HCT116 (cell line): ENCODE measurements at regions not wholly inside any gene's neighbourhood (a gene's known extent, or its start where the extent isn't known, plus 50 kb on each side); places are given as distances from the start of the nearest gene placed in this dataset.

Experiments used
- ATAC-seq: fragments of 200-7000 bp; cut with Tn5 transposase; 2 replicates; pipeline ENCODE4 v1.9.1; 2020; ENCODE audit warnings: mild to moderate bottlenecking, moderate library complexity
- BruUV-seq: library from RNA; stranded (reverse); fragments of 400-500 nt; replicated peaks from 2 replicates; lab custom pipeline; 2021; lab: Mats Ljungman, UMichigan
- CTCF ChIA-PET: fragments of 300-600 bp; sonication (Branson Sonifier 250); formaldehyde crosslinking; loops from one replicate; lab custom pipeline; 2021; ENCODE audit warnings: antibody characterized with exemption; lab: Charles Lee
- POLR2A ChIA-PET: fragments of 300-600, 350-600 bp; sonication (Branson Sonifier 250); formaldehyde crosslinking; loops from one replicate; lab custom pipeline; 2021; ENCODE audit warnings: antibody characterized with exemption; lab: Charles Lee
- RAD21 ChIA-PET, 2 experiments: fragments of 300-600 bp; sonication (Branson Sonifier 250); formaldehyde crosslinking; loops; one replicate each; lab custom pipeline; 2023; ENCODE audit warnings: low total read pairs in 2 of 2; ENCODE audit not compliant: uncharacterized antibody in 2 of 2, unreplicated experiment in 2 of 2, low non-redundant PET in 1 of 2; lab: Charles Lee
- DNase-seq: peaks from one replicate; pipeline ENCODE4 v3.0.0-alpha.2; 2010; ENCODE audit warnings: low read depth, low spot score
- H2AFZ ChIP-seq: fragments of 200-600 bp; shearing (Covaris generic), sonication (generic); 2 replicates; pipeline ENCODE4 v1.6.1; 2017; ENCODE audit warnings: low read depth, mixed run types, mixed read lengths, antibody characterized with exemption, low read length; ENCODE audit not compliant: poor library complexity, severe bottlenecking
- H3K27ac ChIP-seq: 2 replicates; pipeline ENCODE4 v1.5.1; 2012; ENCODE audit warnings: low read depth, low read length
- H3K27me3 ChIP-seq: fragments of 200-600 bp; sonication (generic); 2 replicates; pipeline ENCODE4 v1.6.1; 2016; ENCODE audit warnings: mixed run types, low read length, mixed read lengths; ENCODE audit not compliant: insufficient read depth
- H3K36me3 ChIP-seq, 2 experiments: fragments of 200-500 bp in 1 of 2; fragments of 200-600 bp in 1 of 2; sonication (Bioruptor generic) in 1 of 2; sonication (generic) in 1 of 2; 2 replicates each; pipeline versions ENCODE4 v1.5.1 to v1.6.1; 2014 to 2016; ENCODE audit warnings: low read length in 2 of 2, inconsistent platforms in 1 of 2, mixed read lengths in 1 of 2, mixed run types in 1 of 2; ENCODE audit not compliant: insufficient read depth in 2 of 2, control insufficient read depth in 1 of 2
- H3K4me1 ChIP-seq, 2 experiments: fragments of 200-600 bp in 1 of 2; sonication (generic) in 1 of 2; 2 replicates each; pipeline versions ENCODE4 v1.5.1 to v1.6.1; 2012 to 2017; ENCODE audit warnings: low read length in 2 of 2, inconsistent platforms in 1 of 2, mild to moderate bottlenecking in 1 of 2, mixed read lengths in 1 of 2, mixed run types in 1 of 2, moderate library complexity in 1 of 2; ENCODE audit not compliant: insufficient read depth in 2 of 2, control insufficient read depth in 1 of 2
- H3K4me2 ChIP-seq: fragments of 200-600 bp; sonication (generic); 2 replicates; pipeline ENCODE4 v1.6.1; 2017; ENCODE audit warnings: mixed run types, low read length, mixed read lengths
- H3K4me3 ChIP-seq, 2 experiments: fragments of 200-600 bp in 1 of 2; sonication (generic) in 1 of 2; replicated peaks in 1 of 2; 2 replicates each; pipeline ENCODE4 v1.5.1; 2011 to 2016; ENCODE audit warnings: low read length in 2 of 2, control low read depth in 1 of 2, low read depth in 1 of 2, mild to moderate bottlenecking in 1 of 2, mixed read lengths in 1 of 2, mixed run types in 1 of 2
- H3K79me2 ChIP-seq: fragments of 200-600 bp; sonication (generic); 2 replicates; pipeline ENCODE4 v1.6.1; 2017; ENCODE audit warnings: mild to moderate bottlenecking, mixed run types, low read length, moderate library complexity, mixed read lengths; ENCODE audit not compliant: insufficient read depth
- H3K9ac ChIP-seq: fragments of 200-600 bp; sonication (generic); 2 replicates; pipeline ENCODE4 v1.6.1; 2016; ENCODE audit warnings: low read length, mixed read lengths
- H3K9me2 ChIP-seq: fragments of 200-600 bp; sonication (generic), shearing (Covaris generic); 2 replicates; pipeline ENCODE4 v1.6.1; 2017; ENCODE audit warnings: mixed run types, mild to moderate bottlenecking, moderate library complexity; ENCODE audit not compliant: insufficient read depth
- H3K9me3 ChIP-seq, 2 experiments: fragments of 200-500 bp in 1 of 2; fragments of 200-600 bp in 1 of 2; sonication (Bioruptor generic) in 1 of 2; sonication (generic) in 1 of 2; 2 replicates each; pipeline ENCODE4 v1.6.1; 2014 to 2017; ENCODE audit warnings: low read length in 2 of 2, mixed read lengths in 2 of 2, inconsistent platforms in 1 of 2, low read depth in 1 of 2, mild to moderate bottlenecking in 1 of 2, mixed run types in 1 of 2, moderate library complexity in 1 of 2; ENCODE audit not compliant: control insufficient read depth in 1 of 2, insufficient read depth in 1 of 2
- H4K20me1 ChIP-seq: fragments of 200-600 bp; sonication (generic), shearing (Covaris generic); 2 replicates; pipeline ENCODE4 v1.6.1; 2017; ENCODE audit warnings: mixed run types, mild to moderate bottlenecking, moderate library complexity; ENCODE audit not compliant: insufficient read depth
- CEBPB ChIP-seq: IDR thresholded peaks from 2 replicates; pipeline ENCODE4 v1.6.1; 2012; ENCODE audit warnings: low read depth
- CTCF ChIP-seq, 3 experiments: fragments of 200-600 bp in 1 of 3; sonication (generic) in 1 of 3; IDR thresholded peaks in 2 of 3; conservative IDR thresholded peaks in 1 of 3; 2 replicates each; pipeline ENCODE4 v1.5.1; 2012 to 2017; ENCODE audit warnings: low read depth in 2 of 3, low read length in 2 of 3, antibody characterized with exemption in 1 of 3, borderline replicate concordance in 1 of 3, control low read depth in 1 of 3, mild to moderate bottlenecking in 1 of 3, mixed read lengths in 1 of 3, mixed run types in 1 of 3, moderate library complexity in 1 of 3; ENCODE audit not compliant: insufficient read depth in 1 of 3
- EZH2phosphoT487 ChIP-seq: fragments of 200-600 bp; IDR thresholded peaks from 2 replicates; pipeline ENCODE4 v1.6.1; 2018; ENCODE audit warnings: antibody characterized with exemption, borderline replicate concordance
- POLR2A ChIP-seq: IDR thresholded peaks from 2 replicates; pipeline ENCODE4 v1.7.0; 2011; ENCODE audit warnings: borderline replicate concordance; ENCODE audit not compliant: insufficient read depth, insufficient read length; ENCODE audit errors: extremely low read depth
- POLR2AphosphoS5 ChIP-seq: IDR thresholded peaks from 2 replicates; pipeline ENCODE4 v1.6.1; 2011; ENCODE audit warnings: mild to moderate bottlenecking, low read depth, low read length, moderate library complexity
- REST ChIP-seq: IDR thresholded peaks from 2 replicates; pipeline ENCODE4 v1.6.1; 2012; ENCODE audit warnings: low read depth
- YY1 ChIP-seq: IDR thresholded peaks from 2 replicates; pipeline ENCODE4 v1.6.1; 2011; ENCODE audit warnings: low read length, low read depth, moderate library complexity, mild to moderate bottlenecking; ENCODE audit not compliant: insufficient replicate concordance; ENCODE audit errors: extremely low read depth
- ZFX ChIP-seq: fragments of 450-650 bp; IDR thresholded peaks from 2 replicates; pipeline ENCODE4 v1.6.1; 2017
- intact Hi-C: fragments of 100-400 bp; cut with micrococcal nuclease; formaldehyde crosslinking; loops from 2 replicates; pipeline ENCODE4 v1.10.0; 2022

- no peak for TF ChIP-seq REST
- TF ChIP-seq CTCF (IDR thresholded peaks at IDR 0.05 in 2 of 3, conservative IDR thresholded peaks at IDR 0.05 in 1 of 3; ENCODE audit: borderline replicate concordance in 1 of 3, insufficient read depth in 1 of 3, low read depth in 2 of 3, low read length in 2 of 3): no peak
- TF ChIP-seq, all 23 proteins: peak for 0
Measured at GRCh38 chr11:91802475-91802874, 422.1 kb upstream of the FAT3 start (continued).

GRCh38 chr11:91800208-91800914 is 424.3 kb upstream of the FAT3 start:
- no peak for DNase-seq
- RAD21 ChIA-PET: no interaction called here
- no peak overlapping the region for H3K27ac ChIP-seq

More at GRCh38 chr11:91800208-91800914, 424.3 kb upstream of the FAT3 start:
- Histone ChIP-seq H3K9me3 (no peaks in the 10 kb centered on the region; a peak in 2 of 4 replicates), H2AFZ (no peak overlapping the region), H3K9ac (no peak overlapping the region), H3K9me2 (no peaks in the 10 kb centered on the region), H3K4me2 (no peak overlapping the region), H3K27me3 (no peaks in the 10 kb centered on the region), H3K36me3 (no peaks in the 10 kb centered on the region), H3K79me2 (no peaks in the 10 kb centered on the region), H3K4me3 (no peak overlapping the region), H4K20me1 (no peaks in the 10 kb centered on the region), H3K4me1 (no peaks in the 10 kb centered on the region)
- BruUV-seq: no TSS peak
- ATAC-seq: no peak
- CTCF ChIA-PET: no interaction called here
- POLR2A ChIA-PET: no interaction called here
- TF ChIP-seq YY1 (no peak), EZH2phosphoT487 (no peak), CEBPB (no peak), POLR2AphosphoS5 (no peak), POLR2A (no peak), ZFX (no peak)
- intact Hi-C loops: no loop called here
